Stimulated activated naive CD8-positive, alpha-beta T cell treated with anti-CD3 and anti-CD28 coated beads, Interleukin-15, amount 100 ng/mL, for 72 hours (primary cell): ENCODE measurements at regions not wholly inside any gene's neighbourhood (a gene's known extent, or its start where the extent isn't known, plus 50 kb on each side); places are given as distances from the start of the nearest gene placed in this dataset.
"Not testable (repeated sequence)": the region's sequence is repeated elsewhere in the genome, so short reads cannot be mapped to it uniquely, and the experiment has no call there.

Experiments used
- ATAC-seq: fragments of 150-1000 bp; cut with Tn5 transposase; 2 replicates; pipeline ENCODE4 v1.10.0; 2021; ENCODE audit warnings: mild to moderate bottlenecking, moderate library complexity
- DNase-seq, 2 donors: peaks; one replicate each; pipeline ENCODE4 v3.0.0; 2021 to 2022
- H3K27ac Mint-ChIP-seq, 2 donors: one replicate each; pipeline ENCODE4 v1.8.0; 2022; ENCODE audit warnings: mild to moderate bottlenecking in 2 of 2, mixed read lengths in 2 of 2, moderate library complexity in 2 of 2
- H3K27me3 Mint-ChIP-seq: one replicate; pipeline ENCODE4 v1.8.0; 2022; ENCODE audit warnings: mixed read lengths
- H3K4me1 Mint-ChIP-seq: one replicate; pipeline ENCODE4 v1.8.0; 2022; ENCODE audit warnings: mild to moderate bottlenecking, mixed read lengths
- H3K4me3 Mint-ChIP-seq, 2 donors: one replicate each; pipeline ENCODE4 v1.8.0; 2022; ENCODE audit warnings: mild to moderate bottlenecking in 2 of 2, mixed read lengths in 2 of 2, moderate library complexity in 1 of 2
- H3K9me3 Mint-ChIP-seq, 2 donors: one replicate each; pipeline ENCODE4 v1.8.0; 2022; ENCODE audit warnings: mixed read lengths in 2 of 2

- Mint-ChIP-seq H3K4me3 (no peak overlapping the region), H3K9me3 (no peaks in the 10 kb centered on the region), H3K27ac (no peak overlapping the region), H3K27me3 (peaks cover 5% of the 10 kb centered on the region), H3K4me1 (no peaks in the 10 kb centered on the region)
- DNase-seq (no peak), ATAC-seq (no peak)
Observed at GRCh38 chr7:138205614-138206150, 129.4 kb downstream of the AKR1D1 start.

- Mint-ChIP-seq H3K9me3 (no peaks in the 10 kb centered on the region), H3K4me1 (no peaks in the 10 kb centered on the region), H3K4me3 (no peak overlapping the region), H3K27ac (no peak overlapping the region), H3K27me3 (no peaks in the 10 kb centered on the region)
- no peak for ATAC-seq
- DNase-seq: no peak
Observed at GRCh38 chr7:138207555-138207971, 131.3 kb downstream of the AKR1D1 start.

GRCh38 chr7:138208142-138208570, 131.9 kb downstream of the AKR1D1 start:
- Mint-ChIP-seq H3K4me1 (no peaks in the 10 kb centered on the region), H3K4me3 (no peak overlapping the region), H3K27me3 (no peaks in the 10 kb centered on the region), H3K9me3 (no peaks in the 10 kb centered on the region), H3K27ac (no peak overlapping the region)
- DNase-seq (no peak), ATAC-seq (no peak)

- no peaks in the 10 kb centered on the region for H3K27me3 Mint-ChIP-seq
- H3K27ac Mint-ChIP-seq: no peak overlapping the region
- DNase-seq: no peak
- H3K4me1 Mint-ChIP-seq: no peaks in the 10 kb centered on the region
- no peak for ATAC-seq
- no peaks in the 10 kb centered on the region for H3K9me3 Mint-ChIP-seq
- no peak overlapping the region for H3K4me3 Mint-ChIP-seq
Observed at GRCh38 chr7:138208864-138209263, 132.6 kb downstream of the AKR1D1 start.

GRCh38 chr7:138212314-138212713, 136.1 kb downstream of the AKR1D1 start:
- no peak for ATAC-seq
- Mint-ChIP-seq H3K27ac (no peak overlapping the region), H3K9me3 (no peaks in the 10 kb centered on the region), H3K4me1 (no peaks in the 10 kb centered on the region), H3K4me3 (no peak overlapping the region), H3K27me3 (no peaks in the 10 kb centered on the region)
- no peak for DNase-seq

GRCh38 chr7:138214926-138215325, 138.7 kb downstream of the AKR1D1 start:
- H3K9me3 Mint-ChIP-seq: peaks cover 2 to 6% of the 10 kb centered on the region in 2 donors
- H3K4me1 Mint-ChIP-seq: no peaks in the 10 kb centered on the region
- DNase-seq (no peak), ATAC-seq (no peak)
- no peak overlapping the region for H3K27ac Mint-ChIP-seq
- no peaks in the 10 kb centered on the region for H3K27me3 Mint-ChIP-seq
- H3K4me3 Mint-ChIP-seq: no peak overlapping the region

- not testable (repeated sequence) for H3K4me3 Mint-ChIP-seq, H3K27me3 Mint-ChIP-seq, DNase-seq, H3K4me1 Mint-ChIP-seq, ATAC-seq, H3K27ac Mint-ChIP-seq
- peaks cover 11 to 25% of the 10 kb centered on the region in 2 donors for H3K9me3 Mint-ChIP-seq
Observed at GRCh38 chr7:138220321-138220720, 144.1 kb downstream of the AKR1D1 start.

- Mint-ChIP-seq H3K27ac (peak overlapping the region in 1 of 2 donors; percentile 77), H3K9me3 (peaks cover 11 to 25% of the 10 kb centered on the region in 2 donors)
- not testable (repeated sequence) for ATAC-seq, H3K27me3 Mint-ChIP-seq, H3K4me3 Mint-ChIP-seq, DNase-seq, H3K4me1 Mint-ChIP-seq
Observed at GRCh38 chr7:138221388-138221787, 145.1 kb downstream of the AKR1D1 start.

GRCh38 chr7:138223402-138223879, 147.2 kb downstream of the AKR1D1 start:
- no peaks in the 10 kb centered on the region for H3K27me3 Mint-ChIP-seq
- H3K27ac Mint-ChIP-seq: no peak overlapping the region
- no peak for DNase-seq
- H3K9me3 Mint-ChIP-seq: peaks cover 11 to 25% of the 10 kb centered on the region in 2 donors
- H3K4me1 Mint-ChIP-seq: no peaks in the 10 kb centered on the region
- H3K4me3 Mint-ChIP-seq: no peak overlapping the region
- no peak for ATAC-seq

- no peaks in the 10 kb centered on the region for H3K4me1 Mint-ChIP-seq
- H3K4me3 Mint-ChIP-seq: no peak overlapping the region
- no peak overlapping the region for H3K27ac Mint-ChIP-seq
- H3K9me3 Mint-ChIP-seq: peaks cover 8% of the 10 kb centered on the region in 2 donors
- no peak for ATAC-seq
- H3K27me3 Mint-ChIP-seq: no peaks in the 10 kb centered on the region
- no peak for DNase-seq
Observed at GRCh38 chr7:138226001-138226476, 149.8 kb downstream of the AKR1D1 start.

GRCh38 chr7:138226745-138227279, 150.6 kb downstream of the AKR1D1 start:
- Mint-ChIP-seq H3K9me3 (peaks cover 0 to under 1% of the 10 kb centered on the region in 2 donors), H3K4me1 (no peaks in the 10 kb centered on the region), H3K4me3 (no peak overlapping the region), H3K27ac (no peak overlapping the region), H3K27me3 (no peaks in the 10 kb centered on the region)
- ATAC-seq (no peak), DNase-seq (no peak)

- no peaks in the 10 kb centered on the region for H3K9me3 Mint-ChIP-seq
- H3K4me3 Mint-ChIP-seq: no peak overlapping the region
- DNase-seq (no peak), ATAC-seq (no peak)
- H3K27me3 Mint-ChIP-seq: no peaks in the 10 kb centered on the region
- no peak overlapping the region for H3K27ac Mint-ChIP-seq
- H3K4me1 Mint-ChIP-seq: no peaks in the 10 kb centered on the region
Observed at GRCh38 chr7:138228119-138228518, 151.9 kb downstream of the AKR1D1 start.

GRCh38 chr7:138228769-138229168, 152.5 kb downstream of the AKR1D1 start:
- H3K9me3 Mint-ChIP-seq: no peaks in the 10 kb centered on the region
- H3K4me1 Mint-ChIP-seq: no peaks in the 10 kb centered on the region
- ATAC-seq: no peak
- no peaks in the 10 kb centered on the region for H3K27me3 Mint-ChIP-seq
- H3K4me3 Mint-ChIP-seq: no peak overlapping the region
- no peak overlapping the region for H3K27ac Mint-ChIP-seq
- DNase-seq: no peak

GRCh38 chr7:138233189-138233588, 156.9 kb downstream of the AKR1D1 start:
- DNase-seq (no peak), ATAC-seq (no peak)
- no peaks in the 10 kb centered on the region for H3K4me1 Mint-ChIP-seq

GRCh38 chr7:138235207-138235606, 158.9 kb downstream of the AKR1D1 start:
- Mint-ChIP-seq H3K27me3 (no peaks in the 10 kb centered on the region), H3K4me3 (no peak overlapping the region), H3K27ac (no peak overlapping the region), H3K4me1 (no peaks in the 10 kb centered on the region), H3K9me3 (no peaks in the 10 kb centered on the region)
- no peak for DNase-seq
- no peak for ATAC-seq

More at GRCh38 chr7:138233189-138233588, 156.9 kb downstream of the AKR1D1 start:
- Mint-ChIP-seq H3K9me3 (no peaks in the 10 kb centered on the region), H3K27me3 (no peaks in the 10 kb centered on the region), H3K27ac (no peak overlapping the region), H3K4me3 (no peak overlapping the region)

- Mint-ChIP-seq H3K27me3 (no peaks in the 10 kb centered on the region), H3K4me1 (no peaks in the 10 kb centered on the region), H3K4me3 (no peak overlapping the region), H3K9me3 (no peaks in the 10 kb centered on the region), H3K27ac (no peak overlapping the region)
- DNase-seq (no peak), ATAC-seq (no peak)
Observed at GRCh38 chr7:138237995-138238394, 161.7 kb downstream of the AKR1D1 start.
